Hematopoietic multipotent progenitor cell treated with erythropoietin and hydrocortisone succinate and interleukin-3 and kit ligand, for 4 days (in vitro differentiated cells): ENCODE measurements at regions not wholly inside any gene's neighbourhood (a gene's known extent, or its start where the extent isn't known, plus 50 kb on each side); places are given as distances from the start of the nearest gene placed in this dataset.
"Not testable (repeated sequence)": the region's sequence is repeated elsewhere in the genome, so short reads cannot be mapped to it uniquely, and the experiment has no call there.

Experiments
- DNase-seq: peaks from one replicate; pipeline ENCODE4 v3.0.0-alpha.2; 2015

GRCh38 chr2:138323382-138324067 lies 178.0 kb upstream of the SPOPL start:
- DNase-seq, result no peak

DNA sequence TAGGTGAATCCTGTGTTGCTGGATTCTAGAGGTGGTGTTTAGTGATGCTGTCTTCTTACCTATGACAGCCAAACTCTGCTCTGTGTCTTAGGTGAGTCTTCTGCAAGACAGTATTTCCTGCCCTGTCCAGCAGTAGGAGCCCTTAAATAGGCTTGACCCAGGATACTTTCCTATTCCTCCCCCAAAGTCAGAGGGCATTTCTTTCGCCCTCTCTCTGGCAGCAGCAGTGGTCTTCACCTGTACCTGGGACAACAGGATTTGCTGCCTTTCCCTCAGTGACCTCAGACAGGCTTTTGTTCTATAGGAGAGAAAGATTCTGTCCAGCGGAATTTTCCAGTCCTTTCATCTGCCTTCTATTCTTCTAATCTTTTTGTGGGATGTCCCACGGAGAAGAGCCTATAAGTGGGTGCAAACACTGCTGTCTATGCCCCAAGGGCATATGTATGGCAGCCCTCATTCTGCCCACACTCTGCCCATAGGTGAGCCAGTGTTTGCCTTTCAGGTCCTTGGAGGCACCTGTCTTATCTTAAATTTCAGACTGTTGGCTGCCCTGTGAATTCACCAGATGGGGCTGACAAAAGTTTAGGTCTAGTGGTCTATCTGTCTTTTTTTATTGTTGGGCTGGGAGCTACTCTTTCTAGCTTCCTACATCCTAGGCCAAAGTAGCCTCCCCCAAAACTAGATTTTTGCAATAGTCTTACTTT lies 177.3 kb upstream of the SPOPL start:
- DNase-seq, result no peak

GRCh38 chr2:138327967-138328366 lies 173.6 kb upstream of the SPOPL start:
- no peak for DNase-seq

GRCh38 chr2:138329162-138329561 lies 172.4 kb upstream of the SPOPL start:
- no peak for DNase-seq

GRCh38 chr2:138329591-138329990 lies 172.0 kb upstream of the SPOPL start:
- no peak for DNase-seq

DNA sequence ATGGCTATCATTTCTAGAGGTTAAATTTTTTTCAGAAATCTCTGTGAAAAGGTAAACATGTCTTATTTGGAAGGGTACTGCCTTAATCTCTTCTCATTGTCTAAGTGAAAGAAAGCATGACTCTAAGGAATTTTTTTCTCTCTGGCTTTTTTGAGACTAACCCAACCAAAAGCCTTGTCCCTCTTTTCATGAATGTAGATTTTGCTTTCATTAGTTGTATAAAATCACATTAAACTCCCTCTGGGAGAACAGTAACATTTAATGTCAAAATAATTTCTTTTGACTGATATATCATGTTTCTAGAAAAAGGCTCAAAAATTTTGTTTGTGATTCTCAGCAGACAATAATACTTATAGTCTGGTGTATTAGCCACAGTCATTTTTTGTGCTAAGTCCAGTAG lies 168.4 kb upstream of the SPOPL start:
- DNase-seq, result no peak

- DNase-seq, result no peak
These were observed 167.9 kb upstream of the SPOPL start for GRCh38 chr2:138333677-138334076.

GRCh38 chr2:138334323-138334722 lies 167.2 kb upstream of the SPOPL start:
- DNase-seq, result no peak

DNA sequence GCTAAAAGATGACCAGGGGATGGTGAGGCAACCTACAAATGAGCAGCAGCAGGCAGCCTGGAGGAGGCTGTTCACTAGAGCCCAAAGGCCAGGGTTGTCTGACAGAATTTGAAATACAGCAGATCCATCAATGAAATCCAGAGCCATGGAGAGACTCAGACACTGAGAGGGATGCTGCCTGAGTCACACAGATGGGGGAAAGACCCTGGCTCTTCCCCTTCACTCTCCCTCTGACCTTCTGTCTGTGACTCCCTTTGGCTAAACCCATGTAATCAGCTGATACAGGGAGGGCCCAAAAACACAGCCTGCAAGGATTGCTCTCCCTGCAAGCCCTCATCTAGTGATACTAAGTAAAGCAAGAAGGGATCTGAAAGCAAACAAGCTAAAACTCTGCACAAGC lies 166.5 kb upstream of the SPOPL start:
- no peak for DNase-seq

- DNase-seq, result no peak
These were observed 165.4 kb upstream of the SPOPL start for GRCh38 chr2:138336146-138336545.

DNA sequence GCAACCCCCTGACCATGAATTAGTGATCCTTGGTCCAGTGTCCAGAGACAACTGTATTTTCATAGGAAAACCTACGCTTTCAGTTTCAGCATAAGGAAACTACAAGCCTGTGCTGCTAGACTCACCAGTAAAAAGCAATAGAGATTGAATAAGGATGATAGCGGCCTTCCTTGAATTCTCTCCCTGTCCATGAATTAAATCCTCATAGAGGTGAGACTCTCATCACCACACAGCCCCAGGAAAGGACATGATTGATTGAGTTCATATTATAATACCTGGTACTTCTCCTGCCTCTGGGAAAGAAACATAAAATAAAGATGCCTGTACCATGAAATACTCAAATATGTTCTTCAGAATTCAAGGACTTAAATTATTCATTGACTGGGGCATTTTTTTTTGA lies 146.3 kb upstream of the SPOPL start:
- no peak for DNase-seq

- DNase-seq, result no peak
These were observed 145.4 kb upstream of the SPOPL start for GRCh38 chr2:138356178-138356577.

- DNase-seq, result no peak
These were observed 142.0 kb upstream of the SPOPL start for GRCh38 chr2:138359532-138359931.

DNA sequence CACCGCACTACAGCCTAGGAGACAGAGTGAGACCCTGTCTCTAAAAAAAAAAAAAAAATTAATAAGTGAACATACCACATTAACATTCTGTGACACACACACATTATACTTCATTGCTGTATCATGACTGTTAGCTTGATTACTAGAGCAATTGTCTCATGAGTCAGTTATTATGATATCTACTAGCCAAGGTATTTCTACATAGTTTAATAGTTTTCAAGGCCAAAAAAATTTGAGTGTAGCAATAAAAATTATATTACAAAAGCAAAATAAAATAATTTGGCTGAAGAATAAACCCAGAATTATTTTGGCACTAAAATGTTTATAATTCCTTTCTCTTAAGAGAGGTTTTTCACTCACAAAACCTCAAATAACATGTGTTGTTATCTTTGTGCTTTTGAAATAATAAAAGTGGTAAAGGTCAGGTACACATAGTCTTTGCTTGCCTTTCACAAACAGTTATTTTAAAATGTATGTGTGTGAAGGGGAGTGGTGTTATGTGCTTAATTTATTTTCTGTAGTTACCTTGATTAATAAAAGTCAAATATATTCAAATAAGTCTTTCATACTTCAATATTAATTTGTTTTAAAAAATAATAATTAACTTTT lies 136.9 kb upstream of the SPOPL start:
- no peak for DNase-seq

DNA sequence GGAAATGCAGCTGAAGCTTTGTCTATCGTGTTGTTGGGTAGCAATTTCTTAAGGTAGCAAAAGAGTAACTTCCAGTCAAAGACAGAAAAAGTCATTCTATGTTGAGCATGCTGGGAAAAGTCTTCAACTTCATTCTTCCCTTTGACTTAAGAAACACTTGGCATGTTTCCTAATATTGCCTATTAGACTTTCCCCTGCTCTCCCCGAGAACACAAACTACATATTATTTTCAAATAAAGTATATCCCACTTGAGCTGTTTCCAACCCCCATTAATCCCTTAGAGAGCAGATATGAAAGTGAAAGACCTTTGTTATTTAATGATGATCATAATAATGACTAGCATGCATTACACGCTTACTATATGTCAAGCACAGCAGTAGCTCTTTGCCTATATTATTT lies 136.0 kb upstream of the SPOPL start:
- DNase-seq, result no peak

DNA sequence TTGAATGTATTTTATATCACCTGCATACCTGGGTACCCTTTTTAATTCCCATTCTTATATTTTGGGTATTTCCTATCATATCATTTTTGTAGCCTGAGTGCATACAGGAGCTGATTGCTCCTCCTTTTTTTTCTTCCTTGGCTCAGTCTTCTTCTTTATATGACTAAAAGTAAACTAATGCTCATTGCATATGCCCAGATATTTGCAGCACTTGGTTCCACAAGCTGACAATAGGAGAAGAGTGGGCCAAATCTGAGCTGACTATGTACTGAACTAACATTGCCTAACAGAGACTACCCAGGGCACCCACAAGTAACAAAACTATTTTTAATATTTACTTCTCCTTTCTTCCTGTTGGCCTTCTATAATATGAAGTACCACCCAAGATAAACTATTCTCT lies 131.7 kb upstream of the SPOPL start:
- DNase-seq, result no peak

DNA sequence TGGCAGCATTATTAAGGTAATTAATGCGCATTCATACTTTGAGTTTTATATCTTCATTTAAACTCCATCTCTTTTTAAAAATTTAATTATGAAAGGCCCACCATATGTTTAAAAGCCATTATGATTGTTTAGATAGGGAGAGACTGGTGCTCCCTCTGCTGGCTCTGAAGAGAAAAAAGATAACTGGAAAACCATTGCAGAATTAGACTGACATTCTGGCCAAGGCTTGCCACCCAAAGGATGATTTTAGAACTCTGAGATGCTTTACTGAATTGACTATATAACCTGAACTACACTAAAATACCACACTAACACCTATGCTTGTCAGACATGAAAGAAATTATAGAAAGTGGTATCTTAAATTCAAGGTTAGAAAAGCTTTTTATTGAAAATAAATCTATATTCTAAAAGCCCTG lies 127.6 kb upstream of the SPOPL start:
- DNase-seq, result peak; percentile 71

DNA sequence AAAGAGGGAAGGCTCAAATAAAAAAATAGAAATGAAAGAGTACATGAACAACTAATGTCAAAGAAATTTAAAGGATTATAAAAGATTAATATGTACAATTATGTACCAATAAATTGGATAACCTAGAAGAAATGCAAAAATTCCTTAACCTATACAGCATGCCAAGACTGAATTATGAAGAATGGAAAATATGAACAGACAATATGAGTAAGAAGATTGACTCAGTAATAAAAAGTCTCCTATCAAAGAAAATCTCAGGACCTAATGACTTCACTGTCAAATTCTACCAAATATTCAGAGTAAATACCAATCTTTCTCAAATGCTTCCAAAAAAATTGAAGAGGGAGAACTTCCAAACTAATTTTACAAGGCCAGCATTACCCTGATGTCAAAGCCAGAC lies 120.2 kb upstream of the SPOPL start:
- DNase-seq, result no peak

DNA sequence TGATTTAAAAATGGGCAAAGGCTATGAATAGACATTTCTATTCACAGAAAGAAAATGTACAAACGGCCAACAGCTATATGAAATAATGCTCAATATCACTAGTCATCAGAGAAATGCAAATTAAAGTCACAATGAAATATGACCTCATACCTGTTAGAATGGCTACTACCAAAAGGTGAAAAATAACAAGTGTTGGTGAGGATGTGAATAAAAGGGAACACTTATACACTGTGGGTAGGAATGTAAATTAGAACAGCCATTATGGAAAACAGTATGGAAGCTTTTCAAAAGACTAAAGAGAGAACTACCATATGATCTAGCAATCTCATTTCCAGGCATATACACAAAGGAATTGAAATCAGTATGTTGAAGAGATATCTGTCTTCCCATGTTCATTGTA lies 118.9 kb upstream of the SPOPL start:
- DNase-seq, result no peak

DNA sequence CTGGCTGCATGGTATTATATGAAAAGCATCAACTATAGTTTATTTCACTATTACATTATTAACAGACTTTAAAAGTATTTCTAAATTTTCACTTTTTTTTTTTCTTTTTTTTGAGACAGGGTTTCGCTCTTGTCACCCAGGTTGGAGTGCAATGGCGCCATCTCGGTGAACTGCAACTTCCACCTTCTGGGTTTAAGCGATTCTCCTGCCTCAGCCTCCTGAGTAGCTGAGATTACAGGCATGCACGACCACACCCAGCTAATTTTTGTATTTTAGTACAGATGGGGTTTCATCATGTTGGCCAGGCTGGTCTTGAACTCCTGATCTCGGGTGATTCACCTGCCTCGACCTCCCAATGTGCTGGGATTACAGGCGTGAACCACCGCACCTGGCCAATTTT lies 115.4 kb upstream of the SPOPL start:
- DNase-seq, result not testable (repeated sequence)

DNA sequence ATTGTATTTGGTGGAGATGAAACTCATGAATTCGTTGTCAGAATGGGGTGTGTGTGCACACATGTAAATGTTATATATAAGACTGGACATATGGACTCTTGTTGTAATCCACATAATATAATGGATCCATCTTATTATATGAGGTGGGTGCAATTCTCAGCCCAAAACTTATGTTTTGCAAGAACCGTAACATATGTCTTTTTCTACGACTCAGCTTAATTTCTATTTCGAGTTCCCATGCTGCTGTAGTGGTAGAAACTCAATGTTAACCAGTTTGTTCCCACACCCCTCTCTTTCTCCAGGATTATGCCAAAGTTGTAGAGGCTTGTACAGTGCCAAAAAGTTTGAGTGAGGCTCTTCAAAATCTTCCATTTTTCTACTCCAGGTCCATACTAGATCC lies 112.5 kb upstream of the SPOPL start:
- DNase-seq, result no peak

GRCh38 chr2:138390316-138390945 lies 111.1 kb upstream of the SPOPL start:
- no peak for DNase-seq

GRCh38 chr2:138391946-138392345 lies 109.6 kb upstream of the SPOPL start:
- DNase-seq, result no peak
